Fibroblast of lung (primary cell): ENCODE measurements at regions not wholly inside any gene's neighbourhood (a gene's known extent, or its start where the extent isn't known, plus 50 kb on each side); places are given as distances from the start of the nearest gene placed in this dataset.

Source experiments
- DNase-seq, 2 donors: peaks; one replicate each; pipeline versions ENCODE4 v3.0.0 to v3.0.0-alpha.2; 2010; ENCODE audit warnings: low read depth in 2 of 2
- H2AFZ ChIP-seq: 2 replicates; pipeline ENCODE4 v1.5.1; 2012; ENCODE audit warnings: low read length, control low read depth, inconsistent platforms
- H3K27ac ChIP-seq: 2 replicates; pipeline ENCODE4 v1.5.1; 2011; ENCODE audit warnings: low read length, control low read depth; ENCODE audit not compliant: insufficient read depth
- H3K27me3 ChIP-seq: 2 replicates; pipeline ENCODE4 v1.5.1; 2011; ENCODE audit warnings: mild to moderate bottlenecking, low read length; ENCODE audit not compliant: control insufficient read depth, insufficient read depth
- H3K36me3 ChIP-seq: 2 replicates; pipeline ENCODE4 v1.5.1; 2011; ENCODE audit warnings: low read length; ENCODE audit not compliant: control insufficient read depth, insufficient read depth
- H3K4me1 ChIP-seq: 2 replicates; pipeline ENCODE4 v1.5.1; 2011; ENCODE audit warnings: low read length; ENCODE audit not compliant: control insufficient read depth, insufficient read depth; ENCODE audit errors: extremely low read depth
- H3K4me2 ChIP-seq: 2 replicates; pipeline ENCODE4 v1.5.1; 2011; ENCODE audit warnings: low read length, control low read depth; ENCODE audit not compliant: insufficient read depth; ENCODE audit errors: extremely low read depth
- H3K4me3 ChIP-seq, 4 experiments: fragments of 200-600 bp in 1 of 4; sonication (generic) in 1 of 4; replicated peaks in 1 of 4; 2 replicates each; pipeline ENCODE4 v1.5.1; 2011 to 2016; ENCODE audit warnings: low read length in 4 of 4, low read depth in 3 of 4, mild to moderate bottlenecking in 3 of 4, control low read depth in 2 of 4, inconsistent platforms in 1 of 4, mixed read lengths in 1 of 4; ENCODE audit not compliant: insufficient read depth in 1 of 4; ENCODE audit errors: control extremely low read depth in 1 of 4
- H3K79me2 ChIP-seq: 2 replicates; pipeline ENCODE4 v1.5.1; 2012; ENCODE audit warnings: mild to moderate bottlenecking, low read length, inconsistent platforms; ENCODE audit not compliant: control insufficient read depth, insufficient read depth
- H3K9ac ChIP-seq: 2 replicates; pipeline ENCODE4 v1.5.1; 2011; ENCODE audit warnings: mild to moderate bottlenecking, low read length, control low read depth; ENCODE audit not compliant: insufficient read depth
- H3K9me3 ChIP-seq: 2 replicates; pipeline ENCODE4 v1.5.1; 2012; ENCODE audit warnings: low read depth, low read length; ENCODE audit not compliant: control insufficient read depth, insufficient read depth
- H4K20me1 ChIP-seq: 2 replicates; pipeline ENCODE4 v1.5.1; 2011; ENCODE audit warnings: low read length; ENCODE audit not compliant: control insufficient read depth, insufficient read depth; ENCODE audit errors: extremely low read depth
- CTCF ChIP-seq, 2 donors: IDR thresholded peaks in 1 of 2; conservative IDR thresholded peaks in 1 of 2; 1 replicate in 1 of 2; 2 replicates in 1 of 2; pipeline ENCODE4 v1.5.1; 2011 to 2012; ENCODE audit warnings: low read length in 2 of 2, control low read depth in 1 of 2, inconsistent platforms in 1 of 2, low read depth in 1 of 2, mild to moderate bottlenecking in 1 of 2
- EZH2 ChIP-seq: IDR thresholded peaks from 2 replicates; pipeline ENCODE4 v1.5.1; 2012; ENCODE audit warnings: low read length, control low read depth, mild to moderate bottlenecking; ENCODE audit errors: missing control alignments

DNA sequence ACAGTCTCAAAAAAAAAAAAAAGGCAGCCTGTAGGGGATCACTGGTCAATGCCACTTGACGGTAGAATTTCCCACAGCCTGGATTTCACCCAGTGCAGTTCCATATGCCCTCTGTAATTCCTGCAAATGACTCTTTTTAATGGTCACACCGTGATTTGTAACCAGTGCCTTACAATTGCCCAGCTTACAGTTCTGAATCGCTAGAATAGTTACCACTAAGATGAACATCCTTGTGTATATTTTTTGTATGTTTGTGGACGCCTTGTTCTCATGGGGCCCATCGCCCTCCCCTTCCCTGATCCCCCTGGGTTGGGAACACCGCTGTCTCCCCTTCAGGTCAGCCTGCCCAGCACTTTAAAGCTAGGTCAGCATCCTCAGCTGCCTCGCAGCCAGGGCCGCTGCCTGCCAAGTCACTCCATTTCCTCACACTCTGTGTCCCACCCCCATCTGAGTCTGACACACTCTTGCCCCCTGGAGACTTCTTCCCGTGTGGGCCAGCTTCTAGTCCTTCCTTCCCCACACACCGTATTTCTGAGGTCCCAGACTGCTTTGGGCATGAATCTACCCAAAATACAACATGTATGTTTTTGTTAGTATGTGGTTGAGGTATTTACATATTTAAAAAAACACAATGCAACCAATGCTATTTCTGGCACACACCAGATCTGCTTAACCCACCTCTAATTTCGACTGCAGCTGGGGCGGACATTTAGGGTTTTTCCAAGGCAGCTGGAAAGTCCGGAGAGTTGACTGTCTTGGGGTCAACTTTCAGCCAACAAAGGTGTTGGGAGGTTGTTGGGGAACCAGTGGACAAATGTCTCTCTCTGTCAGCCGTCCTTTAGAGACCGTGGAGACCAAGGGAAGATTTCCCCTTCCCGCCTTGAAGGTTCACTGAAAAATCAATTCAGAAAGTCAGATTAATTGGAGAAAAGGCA is 120.5 kb upstream of the NEK6 start:
- no peaks in the 10 kb centered on the region for H3K27me3 ChIP-seq
- DNase-seq: peak in 1 of 2 donors; percentile 23
- no peaks in the 10 kb centered on the region for H3K9me3 ChIP-seq
- H3K4me2 ChIP-seq: no peak overlapping the region
- no peak overlapping the region for H2AFZ ChIP-seq
- H3K4me1 ChIP-seq: no peaks in the 10 kb centered on the region
- no peak overlapping the region for H3K9ac ChIP-seq
- H3K79me2 ChIP-seq: no peaks in the 10 kb centered on the region
- no peak overlapping the region for H3K4me3 ChIP-seq
- no peaks in the 10 kb centered on the region for H4K20me1 ChIP-seq
- no peaks in the 10 kb centered on the region for H3K36me3 ChIP-seq
- TF ChIP-seq EZH2 (no peak), CTCF (conservative IDR thresholded peaks at IDR 0.05 in 1 of 2, IDR thresholded peaks at IDR 0.05 in 1 of 2; ENCODE audit: low read depth in 1 of 2, low read length in 2 of 2) (no peak)
- H3K27ac ChIP-seq: no peak overlapping the region

- Histone ChIP-seq H3K9ac (no peak overlapping the region), H4K20me1 (no peaks in the 10 kb centered on the region), H3K4me3 (no peak overlapping the region), H3K27ac (no peak overlapping the region), H3K79me2 (no peaks in the 10 kb centered on the region), H2AFZ (no peak overlapping the region), H3K9me3 (no peaks in the 10 kb centered on the region), H3K4me1 (no peaks in the 10 kb centered on the region), H3K36me3 (no peaks in the 10 kb centered on the region), H3K4me2 (no peak overlapping the region), H3K27me3 (no peaks in the 10 kb centered on the region)
- TF ChIP-seq EZH2 (no peak), CTCF (conservative IDR thresholded peaks at IDR 0.05 in 1 of 2, IDR thresholded peaks at IDR 0.05 in 1 of 2; ENCODE audit: low read depth in 1 of 2, low read length in 2 of 2) (no peak)
- no peak for DNase-seq
Observed at GRCh38 chr9:124137944-124138335, 119.8 kb upstream of the NEK6 start.

DNA sequence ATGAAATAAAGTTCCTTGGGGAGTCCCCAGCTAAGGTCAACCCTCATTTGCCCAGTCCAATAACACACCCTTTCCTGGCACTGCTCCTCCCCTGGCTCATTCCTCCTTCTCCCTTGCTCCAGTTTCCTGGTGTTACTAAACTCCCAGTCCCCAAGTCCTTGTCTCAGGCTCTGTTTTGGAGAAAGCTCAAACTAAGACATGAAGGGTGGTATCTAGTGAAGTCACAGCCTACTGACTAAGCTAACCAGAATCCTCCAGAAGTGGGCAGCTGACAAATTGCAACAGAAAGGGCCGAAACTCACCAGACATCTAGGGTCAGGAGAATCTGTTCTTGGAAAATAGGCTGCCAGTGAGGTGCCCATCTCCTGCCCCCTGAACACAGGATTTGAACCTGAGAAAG is 118.7 kb upstream of the NEK6 start:
- TF ChIP-seq CTCF (conservative IDR thresholded peaks at IDR 0.05 in 1 of 2, IDR thresholded peaks at IDR 0.05 in 1 of 2; ENCODE audit: low read depth in 1 of 2, low read length in 2 of 2): no peak
- TF ChIP-seq EZH2: no peak
- H3K27me3 ChIP-seq: no peaks in the 10 kb centered on the region
- no peak overlapping the region for H3K27ac ChIP-seq
- no peaks in the 10 kb centered on the region for H3K36me3 ChIP-seq
- no peak overlapping the region for H3K4me2 ChIP-seq
- no peak overlapping the region for H3K4me3 ChIP-seq
- H4K20me1 ChIP-seq: no peaks in the 10 kb centered on the region
- no peak overlapping the region for H2AFZ ChIP-seq
- no peak overlapping the region for H3K9ac ChIP-seq
- H3K4me1 ChIP-seq: peaks cover 2% of the 10 kb centered on the region
- no peaks in the 10 kb centered on the region for H3K79me2 ChIP-seq
- no peaks in the 10 kb centered on the region for H3K9me3 ChIP-seq
- DNase-seq: peak; percentile 65 to 76
